ENCODE measurements at regions not wholly inside any gene's neighbourhood (a gene's known extent, or its start where the extent isn't known, plus 50 kb on each side); places are given as distances from the start of the nearest gene placed in this dataset.

DNA sequence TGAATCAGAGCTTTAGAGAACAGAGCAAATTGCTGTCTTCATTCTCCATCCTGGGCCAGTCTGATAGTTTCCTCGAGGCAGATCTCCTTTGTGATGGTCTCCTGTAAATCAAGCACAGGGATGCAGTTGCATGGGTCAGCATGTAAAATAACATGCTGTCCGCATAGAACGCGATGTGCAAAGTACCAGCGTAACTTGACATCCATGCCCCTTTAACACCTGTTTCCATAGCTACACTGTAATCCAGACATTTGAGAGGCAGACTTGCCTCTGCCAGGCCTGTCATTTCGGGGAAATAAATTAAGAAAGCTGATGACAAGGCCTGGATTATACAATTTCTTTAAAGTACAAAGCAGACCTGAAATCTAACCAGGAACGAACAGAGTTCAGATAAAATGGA is 413.5 kb downstream of the TLE4 start:
- no peak for TF ChIP-seq CTCF (IDR thresholded peaks at IDR 0.05; ENCODE audit: low read depth, low read length)
- TF ChIP-seq POLR2A (IDR thresholded peaks at IDR 0.05; ENCODE audit: extremely low read depth, insufficient read length) = no peak
